ENCODE measurements at regions not wholly inside any gene's neighbourhood (a gene's known extent, or its start where the extent isn't known, plus 50 kb on each side); places are given as distances from the start of the nearest gene placed in this dataset.
"Not testable (repeated sequence)": the region's sequence is repeated elsewhere in the genome, so short reads cannot be mapped to it uniquely, and the experiment has no call there.

DNA sequence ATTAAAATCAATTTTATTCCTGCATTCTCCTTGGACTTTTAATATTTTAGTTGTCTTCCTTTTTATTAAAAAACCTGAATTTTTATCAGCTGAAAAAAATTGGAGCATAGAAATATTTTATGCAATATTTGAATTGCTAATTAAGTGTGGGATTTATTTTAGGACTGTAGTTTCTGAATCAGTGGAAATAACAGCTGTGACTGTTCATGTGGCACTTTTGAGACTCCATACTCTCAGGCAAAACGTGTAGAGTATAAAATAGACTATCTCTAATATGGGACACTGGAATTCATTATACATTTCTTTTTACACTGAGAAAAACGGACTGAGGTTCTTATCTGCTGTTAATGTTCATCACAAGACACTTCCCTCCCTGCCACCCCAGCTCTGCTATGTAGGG lies 558.3 kb upstream of the TPK1 start:
- DNase-seq = no peak
- intact Hi-C loops (cut with DNase I) = no loop called here
- H3K9me3 ChIP-seq = no peaks in the 10 kb centered on the region
- H3K4me3 ChIP-seq = no peak overlapping the region
- no peaks in the 10 kb centered on the region for H3K27me3 ChIP-seq
- WGBS, 2 donors = 5 to 15% methylated on average over 2 of the region's 2 CpGs
- TF ChIP-seq POLR2A (IDR thresholded peaks at IDR 0.05) (no peak), CTCF (IDR thresholded peaks at IDR 0.05) (no peak)
- H3K27ac ChIP-seq = no peak overlapping the region
- H3K36me3 ChIP-seq = no peaks in the 10 kb centered on the region
- no peaks in the 10 kb centered on the region for H3K4me1 ChIP-seq

GRCh38 chr7:145382762-145383161 lies 546.9 kb upstream of the TPK1 start:
- TF ChIP-seq CTCF (IDR thresholded peaks at IDR 0.05) (no peak), POLR2A (IDR thresholded peaks at IDR 0.05) (no peak)
- Histone ChIP-seq H3K9me3 (peaks cover 0 to 18% (median 13%) of the 10 kb centered on the region in 3 donors), H3K36me3 (no peaks in the 10 kb centered on the region), H3K27ac (no peak overlapping the region), H3K4me3 (no peak overlapping the region), H3K4me1 (no peaks in the 10 kb centered on the region), H3K27me3 (no peaks in the 10 kb centered on the region)
- DNase-seq = no peak
- intact Hi-C loops (cut with DNase I) = no loop called here
- 37 to 55% methylated on average over 1 of the region's 1 CpG for WGBS, 2 donors

- no peaks in the 10 kb centered on the region for H3K4me1 ChIP-seq
- H3K27me3 ChIP-seq = no peaks in the 10 kb centered on the region
- H3K36me3 ChIP-seq = no peaks in the 10 kb centered on the region
- TF ChIP-seq POLR2A (IDR thresholded peaks at IDR 0.05) (no peak), CTCF (IDR thresholded peaks at IDR 0.05) (no peak)
- no peak overlapping the region for H3K4me3 ChIP-seq
- no peak for DNase-seq
- no peaks in the 10 kb centered on the region for H3K9me3 ChIP-seq
- intact Hi-C loops (cut with DNase I) = no loop called here
- 52 to 62% methylated on average over 2 of the region's 2 CpGs for WGBS, 2 donors
- H3K27ac ChIP-seq = no peak overlapping the region
Observed at GRCh38 chr7:145378197-145378596, 542.3 kb upstream of the TPK1 start.

GRCh38 chr7:145360511-145361100 lies 524.8 kb upstream of the TPK1 start:
- Histone ChIP-seq H3K9me3 (peaks cover 0 to 17% (median 5%) of the 10 kb centered on the region in 3 donors), H3K27ac (no peak overlapping the region), H3K4me3 (no peak overlapping the region), H3K27me3 (no peaks in the 10 kb centered on the region), H3K36me3 (no peaks in the 10 kb centered on the region), H3K4me1 (no peaks in the 10 kb centered on the region)
- no peak for DNase-seq
- 78 to 89% methylated on average over 3 to 5 of the region's 47 CpGs for WGBS, 2 donors
- TF ChIP-seq POLR2A (IDR thresholded peaks at IDR 0.05) (no peak), CTCF (IDR thresholded peaks at IDR 0.05) (no peak)
- intact Hi-C loops (cut with DNase I) = no loop called here

DNA sequence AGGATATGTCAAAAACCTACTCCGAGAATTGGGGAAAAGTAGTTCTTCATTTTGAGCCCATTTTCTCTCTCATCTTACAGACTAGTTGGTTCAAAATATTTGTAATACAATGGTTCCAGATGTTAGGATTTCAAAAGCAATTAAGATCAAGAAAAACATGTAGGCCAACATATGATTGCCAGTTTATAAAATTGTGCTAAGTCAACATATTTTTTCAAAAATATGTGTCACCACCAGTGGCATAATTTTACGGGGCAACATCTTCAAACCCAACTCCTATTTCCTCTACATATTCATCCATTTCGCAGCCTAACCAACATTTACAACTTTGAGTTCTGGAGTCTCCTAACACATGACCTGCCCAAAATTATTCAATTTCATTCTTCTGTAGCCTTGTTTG lies 514.5 kb upstream of the TPK1 start:
- TF ChIP-seq POLR2A (IDR thresholded peaks at IDR 0.05) (no peak), CTCF (IDR thresholded peaks at IDR 0.05) (no peak)
- DNase-seq = no peak
- no peaks in the 10 kb centered on the region for H3K36me3 ChIP-seq
- no peaks in the 10 kb centered on the region for H3K27me3 ChIP-seq
- H3K4me3 ChIP-seq = no peak overlapping the region
- WGBS, 2 donors = 71 to 90% methylated on average over 3 of the region's 3 CpGs
- H3K27ac ChIP-seq = no peak overlapping the region
- H3K4me1 ChIP-seq = no peaks in the 10 kb centered on the region
- H3K9me3 ChIP-seq = peaks cover 0 to 11% (median 5%) of the 10 kb centered on the region in 3 donors
- intact Hi-C loops (cut with DNase I) = no loop called here

DNA sequence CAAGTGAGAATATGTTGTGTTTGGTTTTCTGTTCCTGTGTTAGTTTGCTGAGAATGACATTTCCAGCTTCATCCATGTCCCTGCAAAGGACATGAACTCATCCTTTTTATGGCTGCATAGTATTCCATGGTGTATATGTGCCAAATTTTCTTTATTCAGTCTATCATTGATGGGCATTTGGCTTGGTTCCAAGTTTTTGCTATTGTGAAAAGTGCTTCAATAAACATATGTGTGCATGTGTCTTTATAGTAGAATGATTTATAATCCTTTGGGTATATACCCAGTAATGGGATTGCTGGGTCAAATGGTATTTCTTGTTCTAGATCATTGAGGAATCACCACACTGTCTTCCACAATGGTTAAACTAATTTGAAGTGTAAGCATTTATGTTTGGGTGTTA lies 513.6 kb upstream of the TPK1 start:
- DNase-seq; intact Hi-C loops (cut with DNase I); H3K4me3 ChIP-seq; H3K27me3 ChIP-seq; H3K4me1 ChIP-seq; H3K27ac ChIP-seq; H3K36me3 ChIP-seq: not testable (repeated sequence)
- peaks cover 0 to 11% (median 5%) of the 10 kb centered on the region in 3 donors for H3K9me3 ChIP-seq

Measured in esophagus squamous epithelium (tissue), 5 donors.